ENCODE measurements at regions not wholly inside any gene's neighbourhood (a gene's known extent, or its start where the extent isn't known, plus 50 kb on each side); places are given as distances from the start of the nearest gene placed in this dataset.

- intact Hi-C loops (cut with DNase I), result no loop called here
- H3K27ac ChIP-seq, result no peak overlapping the region
- no peaks in the 10 kb centered on the region for H3K4me1 ChIP-seq
- WGBS, 3 donors, result 3 to 14% (median 13%) methylated on average over 1 of the region's 1 CpG
- H3K9me3 ChIP-seq, result no peaks in the 10 kb centered on the region
- peaks cover 0 to 18% (median 0%) of the 10 kb centered on the region in 3 donors for H3K27me3 ChIP-seq (ENCODE audit: insufficient read depth in 3 of 3, low read length in 2 of 3)
- no peak for ATAC-seq
- no peak overlapping the region for H3K4me3 ChIP-seq
- no peak for TF ChIP-seq CTCF (IDR thresholded peaks at IDR 0.05)
- H3K36me3 ChIP-seq (ENCODE audit: insufficient read depth in 1 of 2, low read depth in 1 of 2), result no peaks in the 10 kb centered on the region
- no peak for DNase-seq
Observed at GRCh38 chrX:15947648-15948317, 93.2 kb upstream of the AP1S2 start.

- DNase-seq (no peak), ATAC-seq (peak; percentile 46 to 83 (median 68))
- Histone ChIP-seq H3K27ac (no peak overlapping the region), H3K9me3 (no peaks in the 10 kb centered on the region), H3K4me1 (no peaks in the 10 kb centered on the region), H3K27me3 (ENCODE audit: insufficient read depth in 3 of 3, low read length in 2 of 3) (peaks cover 0 to 18% (median 0%) of the 10 kb centered on the region in 3 donors), H3K36me3 (ENCODE audit: insufficient read depth in 1 of 2, low read depth in 1 of 2) (no peaks in the 10 kb centered on the region), H3K4me3 (no peak overlapping the region)
- 55 to 79% (median 78%) methylated on average over 5 to 6 of the region's 6 CpGs for WGBS, 3 donors
- TF ChIP-seq CTCF (IDR thresholded peaks at IDR 0.05), result no peak
- intact Hi-C loops (cut with DNase I), result no loop called here
Observed at GRCh38 chrX:15946783-15947580, 92.4 kb upstream of the AP1S2 start.

- 53 to 94% (median 77%) methylated on average over 2 of the region's 2 CpGs for WGBS, 3 donors
- no peak for TF ChIP-seq CTCF (IDR thresholded peaks at IDR 0.05)
- peaks cover 0 to 14% (median 0%) of the 10 kb centered on the region in 3 donors for H3K27me3 ChIP-seq (ENCODE audit: insufficient read depth in 3 of 3, low read length in 2 of 3)
- DNase-seq, result no peak
- no peak for ATAC-seq
- H3K4me1 ChIP-seq, result no peaks in the 10 kb centered on the region
- H3K4me3 ChIP-seq, result no peak overlapping the region
- no peaks in the 10 kb centered on the region for H3K9me3 ChIP-seq
- H3K27ac ChIP-seq, result no peak overlapping the region
- intact Hi-C loops (cut with DNase I), result no loop called here
- no peaks in the 10 kb centered on the region for H3K36me3 ChIP-seq (ENCODE audit: insufficient read depth in 1 of 2, low read depth in 1 of 2)
Observed at GRCh38 chrX:15943391-15943790, 88.8 kb upstream of the AP1S2 start.

- 65 to 100% (median 98%) methylated on average over 2 of the region's 2 CpGs for WGBS, 3 donors
- no peak for TF ChIP-seq CTCF (IDR thresholded peaks at IDR 0.05)
- no peaks in the 10 kb centered on the region for H3K4me1 ChIP-seq
- H3K4me3 ChIP-seq, result no peak overlapping the region
- H3K36me3 ChIP-seq (ENCODE audit: insufficient read depth in 1 of 2, low read depth in 1 of 2), result no peaks in the 10 kb centered on the region
- no peak overlapping the region for H3K27ac ChIP-seq
- peaks cover 0 to 14% (median 0%) of the 10 kb centered on the region in 3 donors for H3K27me3 ChIP-seq (ENCODE audit: insufficient read depth in 3 of 3, low read length in 2 of 3)
- no peak for ATAC-seq
- H3K9me3 ChIP-seq, result no peaks in the 10 kb centered on the region
- intact Hi-C loops (cut with DNase I), result no loop called here
- no peak for DNase-seq
Observed at GRCh38 chrX:15942307-15942706, 87.7 kb upstream of the AP1S2 start.

Data from psoas muscle (tissue), 7 donors.